ENCODE measurements at regions not wholly inside any gene's neighbourhood (a gene's known extent, or its start where the extent isn't known, plus 50 kb on each side); places are given as distances from the start of the nearest gene placed in this dataset.

DNA sequence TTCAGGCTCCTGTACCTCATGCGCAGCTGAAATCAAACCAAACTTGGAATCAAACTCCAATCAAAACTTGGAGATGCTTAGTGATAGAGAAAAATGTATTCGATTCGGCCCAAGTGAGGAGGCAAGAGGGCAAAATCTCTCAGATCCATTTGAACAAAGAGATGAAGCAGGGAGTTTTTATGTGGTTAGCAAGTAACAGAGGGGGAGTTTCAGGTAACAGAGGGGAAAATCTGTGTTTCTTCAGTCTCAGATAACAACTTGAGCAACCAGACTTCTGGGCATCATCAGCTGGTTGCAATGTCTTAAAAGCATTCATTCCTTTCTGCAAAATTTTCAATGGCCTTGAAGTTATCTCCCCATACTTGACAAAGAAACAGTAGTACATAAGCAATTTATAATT, 245.1 kb upstream of the AVPR1A start:
- Histone ChIP-seq H3K27me3 (replicated peaks; ENCODE audit: control insufficient read depth, insufficient read depth, low read length) (no peaks in the 10 kb centered on the region), H3K36me3 (ENCODE audit: control insufficient read depth, insufficient read depth, low read length) (no peaks in the 10 kb centered on the region), H3K4me3 (replicated peaks; ENCODE audit: low read depth, low read length) (no peak overlapping the region)
- DNase-seq (ENCODE audit: extremely low read depth, insufficient read length): no peak
- TF ChIP-seq, protein P1, sequence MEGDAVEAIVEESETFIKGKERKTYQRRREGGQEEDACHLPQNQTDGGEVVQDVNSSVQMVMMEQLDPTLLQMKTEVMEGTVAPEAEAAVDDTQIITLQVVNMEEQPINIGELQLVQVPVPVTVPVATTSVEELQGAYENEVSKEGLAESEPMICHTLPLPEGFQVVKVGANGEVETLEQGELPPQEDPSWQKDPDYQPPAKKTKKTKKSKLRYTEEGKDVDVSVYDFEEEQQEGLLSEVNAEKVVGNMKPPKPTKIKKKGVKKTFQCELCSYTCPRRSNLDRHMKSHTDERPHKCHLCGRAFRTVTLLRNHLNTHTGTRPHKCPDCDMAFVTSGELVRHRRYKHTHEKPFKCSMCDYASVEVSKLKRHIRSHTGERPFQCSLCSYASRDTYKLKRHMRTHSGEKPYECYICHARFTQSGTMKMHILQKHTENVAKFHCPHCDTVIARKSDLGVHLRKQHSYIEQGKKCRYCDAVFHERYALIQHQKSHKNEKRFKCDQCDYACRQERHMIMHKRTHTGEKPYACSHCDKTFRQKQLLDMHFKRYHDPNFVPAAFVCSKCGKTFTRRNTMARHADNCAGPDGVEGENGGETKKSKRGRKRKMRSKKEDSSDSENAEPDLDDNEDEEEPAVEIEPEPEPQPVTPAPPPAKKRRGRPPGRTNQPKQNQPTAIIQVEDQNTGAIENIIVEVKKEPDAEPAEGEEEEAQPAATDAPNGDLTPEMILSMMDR (IDR thresholded peaks at IDR 0.05; ENCODE audit: insufficient read depth, low read length, poor library complexity, severe bottlenecking): no peak

DNA sequence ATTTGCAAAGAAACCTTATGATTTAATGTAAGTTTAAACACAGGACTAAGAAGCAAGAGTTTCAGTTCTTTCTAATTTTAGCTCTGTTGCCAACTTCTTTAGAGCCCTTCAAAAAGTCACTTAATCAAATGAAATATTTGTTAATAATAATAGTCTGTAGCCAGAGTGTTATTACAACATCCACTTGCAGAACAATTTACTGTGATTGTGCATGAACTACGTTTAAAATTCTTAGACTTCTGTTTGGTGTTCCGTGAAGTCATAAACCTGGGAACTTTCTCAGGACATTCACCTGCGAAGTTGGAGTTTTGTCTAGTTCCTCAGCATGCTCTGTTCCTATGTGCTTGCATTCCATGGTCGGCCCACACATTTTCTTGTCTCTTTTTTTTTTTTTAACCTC, 244.0 kb upstream of the AVPR1A start:
- TF ChIP-seq, protein P1 (IDR thresholded peaks at IDR 0.05; ENCODE audit: insufficient read depth, low read length, poor library complexity, severe bottlenecking): no peak
- no peaks in the 10 kb centered on the region for H3K36me3 ChIP-seq (ENCODE audit: control insufficient read depth, insufficient read depth, low read length)
- DNase-seq (ENCODE audit: extremely low read depth, insufficient read length): no peak
- H3K27me3 ChIP-seq (replicated peaks; ENCODE audit: control insufficient read depth, insufficient read depth, low read length): no peaks in the 10 kb centered on the region
- H3K4me3 ChIP-seq (replicated peaks; ENCODE audit: low read depth, low read length): no peak overlapping the region

DNA sequence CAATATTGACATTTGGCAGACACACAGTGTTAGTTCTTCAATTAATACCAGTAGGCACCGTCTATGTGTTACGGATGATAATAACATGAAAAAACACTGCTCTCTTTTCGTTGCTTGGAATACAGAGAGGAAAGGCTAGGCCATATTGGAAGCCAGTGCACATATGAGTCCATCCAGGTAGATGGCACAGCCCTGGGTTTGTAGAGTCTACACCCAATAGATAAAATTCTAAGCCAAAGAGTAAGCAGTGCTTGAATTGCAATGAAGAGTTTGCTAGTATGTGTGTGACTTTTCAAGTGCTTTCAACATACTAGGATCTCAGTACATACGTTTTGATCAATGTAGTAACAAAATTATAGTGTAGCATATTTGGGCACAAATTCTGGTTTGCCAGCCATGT, 243.3 kb upstream of the AVPR1A start:
- TF ChIP-seq, protein P1 (IDR thresholded peaks at IDR 0.05; ENCODE audit: insufficient read depth, low read length, poor library complexity, severe bottlenecking): no peak
- no peak for DNase-seq (ENCODE audit: extremely low read depth, insufficient read length)
- no peaks in the 10 kb centered on the region for H3K36me3 ChIP-seq (ENCODE audit: control insufficient read depth, insufficient read depth, low read length)
- H3K4me3 ChIP-seq (replicated peaks; ENCODE audit: low read depth, low read length): no peak overlapping the region
- no peaks in the 10 kb centered on the region for H3K27me3 ChIP-seq (replicated peaks; ENCODE audit: control insufficient read depth, insufficient read depth, low read length)

DNA sequence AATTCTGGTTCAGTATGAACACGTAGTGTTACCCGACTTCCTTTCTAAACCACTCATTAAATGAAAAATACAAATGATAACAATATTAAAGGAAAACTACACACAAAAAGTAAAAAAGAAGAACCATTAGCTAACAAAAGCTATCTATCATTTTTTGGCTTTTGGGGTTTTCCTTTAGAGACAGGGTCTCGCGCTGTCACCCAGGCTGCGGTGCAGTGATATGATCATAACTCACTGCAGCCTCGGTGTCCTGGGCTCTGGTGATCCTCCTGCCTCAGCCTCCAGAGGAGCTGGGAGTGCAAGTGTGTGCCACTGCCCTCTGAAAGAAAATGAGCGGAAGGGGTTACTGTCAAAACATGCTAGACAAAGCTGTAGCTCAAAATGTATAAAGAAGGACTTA, 238.2 kb upstream of the AVPR1A start:
- Histone ChIP-seq H3K4me3 (replicated peaks; ENCODE audit: low read depth, low read length) (no peak overlapping the region), H3K36me3 (ENCODE audit: control insufficient read depth, insufficient read depth, low read length) (no peaks in the 10 kb centered on the region), H3K27me3 (replicated peaks; ENCODE audit: control insufficient read depth, insufficient read depth, low read length) (no peaks in the 10 kb centered on the region)
- DNase-seq (ENCODE audit: extremely low read depth, insufficient read length): no peak
- TF ChIP-seq, protein P1 (IDR thresholded peaks at IDR 0.05; ENCODE audit: insufficient read depth, low read length, poor library complexity, severe bottlenecking): no peak

DNA sequence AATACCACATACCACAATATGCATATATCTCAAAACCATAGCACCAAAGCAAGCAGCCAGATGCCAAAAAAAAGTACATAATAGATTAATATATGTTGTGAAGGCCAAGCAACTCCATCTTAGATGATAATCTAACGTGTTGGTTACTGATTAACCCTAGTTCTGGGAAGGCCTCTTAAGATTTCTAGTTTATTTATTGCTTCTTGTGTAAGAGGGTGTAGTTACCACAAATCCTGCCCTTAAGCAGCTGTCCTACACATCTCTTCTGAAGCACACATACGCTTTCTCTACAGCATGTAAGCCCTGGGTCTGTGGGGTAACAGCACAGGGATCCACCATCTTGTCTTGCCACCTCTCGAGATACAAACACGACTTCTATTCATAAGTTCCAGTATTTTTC, 236.8 kb upstream of the AVPR1A start:
- Histone ChIP-seq H3K36me3 (ENCODE audit: control insufficient read depth, insufficient read depth, low read length) (no peaks in the 10 kb centered on the region), H3K27me3 (replicated peaks; ENCODE audit: control insufficient read depth, insufficient read depth, low read length) (no peaks in the 10 kb centered on the region), H3K4me3 (replicated peaks; ENCODE audit: low read depth, low read length) (no peak overlapping the region)
- DNase-seq (ENCODE audit: extremely low read depth, insufficient read length): no peak
- TF ChIP-seq, protein P1 (IDR thresholded peaks at IDR 0.05; ENCODE audit: insufficient read depth, low read length, poor library complexity, severe bottlenecking): no peak

DNA sequence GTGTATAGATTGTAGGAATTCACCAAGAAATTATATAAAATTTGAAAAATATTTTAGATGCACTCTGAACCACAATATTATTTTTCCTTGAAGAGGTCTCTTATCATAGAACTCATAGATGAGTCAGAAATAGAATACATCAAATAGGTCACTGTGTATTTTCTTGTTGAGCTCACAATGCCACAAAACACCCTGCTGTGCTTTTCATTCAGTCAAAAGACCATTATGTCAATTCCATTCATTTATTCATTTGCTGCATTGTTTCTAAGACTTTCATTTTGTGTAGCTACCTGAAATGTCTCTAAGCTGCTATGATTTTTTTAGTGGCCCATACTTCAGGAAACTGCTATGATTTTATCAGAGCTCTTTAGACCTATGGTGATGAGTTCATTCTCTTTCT, 231.9 kb upstream of the AVPR1A start:
- no peak overlapping the region for H3K4me3 ChIP-seq (replicated peaks; ENCODE audit: low read depth, low read length)
- no peaks in the 10 kb centered on the region for H3K36me3 ChIP-seq (ENCODE audit: control insufficient read depth, insufficient read depth, low read length)
- H3K27me3 ChIP-seq (replicated peaks; ENCODE audit: control insufficient read depth, insufficient read depth, low read length): no peaks in the 10 kb centered on the region
- DNase-seq (ENCODE audit: extremely low read depth, insufficient read length): no peak
- TF ChIP-seq, protein P1 (IDR thresholded peaks at IDR 0.05; ENCODE audit: insufficient read depth, low read length, poor library complexity, severe bottlenecking): no peak

All from GM06990 (cell line).